Globus pallidus (tissue), 1 donor: ENCODE measurements at regions not wholly inside any gene's neighbourhood (a gene's known extent, or its start where the extent isn't known, plus 50 kb on each side); places are given as distances from the start of the nearest gene placed in this dataset.
A peak's percentile ranks its signal among the peaks of the same experiment; 100 is the strongest.
"Not testable (repeated sequence)": the region's sequence is repeated elsewhere in the genome, so short reads cannot be mapped to it uniquely, and the experiment has no call there.

ENCODE experiments used
- DNase-seq: peaks from one replicate; pipeline ENCODE4 v3.0.0-alpha.2; 2015; ENCODE audit warnings: low spot score

GRCh38 chr2:150669492-150669891, 182.0 kb upstream of the RND3 start:
- no peak for DNase-seq

DNA sequence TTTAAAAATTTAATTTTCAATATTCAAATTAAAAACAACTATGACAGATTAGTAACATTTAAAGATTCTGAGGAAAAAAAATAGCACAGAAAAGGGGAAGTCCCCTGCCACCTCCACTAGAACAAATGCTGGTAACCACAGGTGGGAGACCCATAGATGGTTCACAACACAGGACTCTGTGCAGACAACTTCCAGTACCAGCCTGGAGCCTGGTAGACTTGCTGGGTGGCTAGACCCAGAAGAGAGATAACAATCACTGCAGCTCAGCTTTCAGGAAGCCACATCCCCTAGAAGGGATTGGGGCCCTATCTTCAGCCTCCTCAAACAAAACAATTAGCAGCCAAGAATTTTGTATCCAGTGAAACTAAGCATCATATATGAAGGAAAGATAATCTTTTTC, 179.6 kb upstream of the RND3 start:
- DNase-seq, result not testable (repeated sequence)

DNA sequence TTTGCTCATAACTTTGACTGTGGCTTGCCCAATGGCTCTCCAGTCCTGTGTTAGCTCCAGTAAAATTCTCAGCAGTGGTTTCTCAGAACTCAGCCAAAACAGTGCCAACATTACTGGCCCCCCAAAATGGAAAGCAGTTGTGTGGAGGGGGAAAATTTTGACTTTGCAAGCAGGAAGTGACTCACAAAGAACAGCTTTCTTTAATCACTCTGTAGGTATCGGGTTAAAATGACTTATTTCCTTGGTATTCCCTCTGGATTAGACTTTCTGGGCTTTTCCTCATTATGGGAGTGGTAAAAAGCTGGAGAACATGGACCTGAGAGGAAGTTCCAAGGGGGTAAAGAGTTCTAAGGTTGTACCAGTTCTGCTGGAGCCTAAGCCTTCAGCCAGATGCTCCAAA, 175.7 kb upstream of the RND3 start:
- DNase-seq, result no peak

- no peak for DNase-seq
Observed at GRCh38 chr2:150656002-150656401, 168.5 kb upstream of the RND3 start.

GRCh38 chr2:150653351-150653750, 165.9 kb upstream of the RND3 start:
- no peak for DNase-seq

- no peak for DNase-seq
Observed at GRCh38 chr2:150647943-150648342, 160.5 kb upstream of the RND3 start.

GRCh38 chr2:150646746-150647145, 159.3 kb upstream of the RND3 start:
- DNase-seq, result no peak

DNA sequence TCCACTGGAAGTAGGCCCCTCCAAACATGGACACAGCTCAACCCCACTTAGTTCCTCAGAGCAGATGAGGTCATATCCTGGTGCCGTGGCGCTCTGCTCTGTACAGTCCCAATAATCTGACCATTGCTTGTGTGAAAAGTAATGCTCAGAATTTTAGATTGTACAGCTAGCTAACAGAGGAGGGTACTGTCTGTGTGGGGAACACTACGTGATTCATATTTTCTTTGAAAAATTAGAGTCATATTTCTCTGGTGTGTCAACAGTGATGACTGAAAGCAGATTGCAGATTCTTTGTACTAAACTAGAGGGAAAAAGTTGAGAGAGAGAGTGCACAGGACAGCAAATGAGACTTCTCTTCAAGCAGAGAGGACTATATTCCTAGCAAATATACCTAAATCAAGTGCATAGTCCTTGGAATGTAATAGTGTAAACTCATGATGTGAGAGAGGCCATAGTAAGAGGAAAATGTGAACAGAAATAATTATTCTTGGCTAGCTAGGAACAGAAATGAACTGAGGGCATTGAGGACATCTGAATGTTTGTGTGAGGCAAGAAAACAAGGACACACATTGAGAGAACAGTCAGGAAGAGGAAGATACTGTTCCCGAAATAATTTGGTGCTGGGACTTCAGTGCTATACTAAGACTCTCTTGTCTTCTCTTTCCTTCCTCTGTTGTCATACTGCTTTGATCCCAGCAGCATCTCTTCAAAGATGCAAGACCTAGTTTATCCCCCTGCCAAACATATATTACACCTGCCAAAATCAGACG, 157.0 kb upstream of the RND3 start:
- DNase-seq, result no peak

GRCh38 chr2:150643114-150643725, 155.8 kb upstream of the RND3 start:
- no peak for DNase-seq

GRCh38 chr2:150640039-150640438, 152.6 kb upstream of the RND3 start:
- no peak for DNase-seq

DNA sequence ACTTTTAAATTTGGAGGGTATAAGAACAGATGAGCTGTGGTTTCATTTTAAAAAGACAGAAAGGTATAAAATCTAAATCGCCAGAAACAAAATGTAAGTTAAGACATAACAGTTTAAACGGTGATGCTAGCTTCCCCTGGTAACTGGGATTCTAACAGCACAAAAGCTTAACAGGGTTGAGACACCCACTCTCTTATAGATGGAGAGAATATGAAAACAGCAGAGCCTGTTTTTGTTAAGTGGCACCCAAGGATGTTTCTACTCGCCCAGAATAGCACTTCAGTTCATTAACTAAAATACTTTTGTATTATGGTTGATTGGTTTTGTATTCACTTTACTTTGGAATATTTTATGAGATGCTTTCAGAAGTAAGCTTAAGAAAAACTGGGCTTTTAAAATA, 151.9 kb upstream of the RND3 start:
- no peak for DNase-seq

GRCh38 chr2:150631236-150631821, 143.9 kb upstream of the RND3 start:
- DNase-seq, result no peak

DNA sequence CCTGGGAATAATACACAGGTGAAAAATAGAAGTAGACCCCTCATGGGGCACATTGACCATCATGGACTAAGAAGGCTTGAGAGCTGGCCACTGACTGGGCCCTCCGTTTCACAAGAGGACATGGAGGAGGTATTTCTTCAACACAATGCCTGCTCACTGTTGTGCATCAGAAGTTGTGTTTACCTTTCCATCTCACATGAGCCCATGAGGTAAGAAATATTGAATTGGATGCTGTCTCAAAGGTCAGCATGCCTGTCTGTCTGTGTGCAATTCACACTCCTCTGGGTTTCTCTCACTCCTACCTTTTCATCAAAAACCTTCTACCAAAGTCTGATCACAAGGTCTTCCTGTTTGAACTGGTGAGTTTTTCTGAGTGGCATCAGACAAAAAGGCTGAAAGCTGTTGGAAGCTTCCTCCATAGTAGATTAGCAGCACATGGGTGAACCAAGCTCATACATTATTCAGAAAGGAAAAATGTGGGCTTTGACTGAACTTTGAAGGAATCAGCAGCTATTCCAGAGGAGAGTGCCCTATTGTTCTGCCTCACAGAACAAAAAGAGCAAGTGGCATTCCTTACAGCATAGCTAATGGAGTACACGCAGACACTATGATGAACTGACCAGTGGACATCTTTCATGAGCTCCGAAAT, 143.2 kb upstream of the RND3 start:
- peak; percentile 73 for DNase-seq

DNA sequence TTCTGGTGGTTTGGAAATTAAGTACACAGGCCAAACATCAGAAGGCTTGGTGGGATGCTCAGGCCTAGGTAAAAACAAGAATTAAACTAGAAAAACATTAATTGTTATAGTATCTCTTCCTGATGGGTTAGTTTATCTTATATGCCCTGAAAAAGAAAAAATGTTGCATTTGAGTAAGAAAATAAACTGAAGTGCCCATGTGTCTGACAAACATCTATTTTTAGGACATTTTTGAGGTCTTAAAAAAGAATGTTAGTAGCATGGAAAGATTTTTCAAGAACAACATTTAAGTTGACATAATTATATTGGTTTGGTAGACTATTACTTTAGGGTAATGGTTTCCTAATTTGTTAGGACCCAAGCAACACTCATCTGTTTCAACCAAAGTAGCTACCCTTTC, 140.1 kb upstream of the RND3 start:
- DNase-seq, result no peak

DNA sequence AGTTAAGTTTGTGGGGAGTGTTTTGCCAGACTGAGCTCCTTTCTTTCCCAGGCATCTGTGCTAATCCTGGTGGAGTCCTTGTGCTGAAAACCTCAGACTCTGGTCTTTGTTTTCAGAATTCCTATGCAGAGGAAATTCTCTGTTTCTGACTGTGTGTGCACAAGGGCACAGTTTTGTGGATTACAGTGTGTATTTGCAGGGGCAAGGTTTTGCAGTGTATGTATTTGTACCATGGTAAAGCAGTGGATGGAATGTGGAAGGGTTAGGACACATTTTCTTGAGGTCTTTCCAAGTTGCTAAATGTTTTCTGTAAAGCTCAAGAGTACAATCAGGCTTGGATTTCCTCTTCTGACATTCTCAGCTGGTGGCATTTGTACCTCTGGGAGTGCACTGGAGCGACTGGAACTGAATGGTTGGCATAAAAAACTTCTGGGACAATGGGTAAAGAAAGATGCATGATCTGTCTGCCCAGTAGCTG, 139.5 kb upstream of the RND3 start:
- no peak for DNase-seq

DNA sequence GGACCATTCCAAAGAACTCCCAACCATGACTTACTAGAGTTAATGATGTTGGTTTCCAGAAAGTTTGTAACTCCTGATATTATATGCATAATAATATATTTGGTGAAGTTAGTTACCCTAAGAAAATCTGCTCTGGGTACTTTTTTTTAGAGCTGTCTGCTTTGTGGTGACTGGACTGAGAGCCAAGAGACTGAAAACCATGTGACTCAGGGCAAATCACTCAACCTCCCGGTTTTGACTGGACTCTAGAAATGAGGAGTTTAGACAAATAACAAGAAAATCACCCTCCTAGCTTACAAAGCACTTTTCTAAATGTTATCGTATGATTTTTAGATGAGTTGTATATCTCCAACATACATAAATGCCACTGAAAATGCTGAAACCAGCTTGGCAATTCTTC, 138.3 kb upstream of the RND3 start:
- DNase-seq, result no peak

DNA sequence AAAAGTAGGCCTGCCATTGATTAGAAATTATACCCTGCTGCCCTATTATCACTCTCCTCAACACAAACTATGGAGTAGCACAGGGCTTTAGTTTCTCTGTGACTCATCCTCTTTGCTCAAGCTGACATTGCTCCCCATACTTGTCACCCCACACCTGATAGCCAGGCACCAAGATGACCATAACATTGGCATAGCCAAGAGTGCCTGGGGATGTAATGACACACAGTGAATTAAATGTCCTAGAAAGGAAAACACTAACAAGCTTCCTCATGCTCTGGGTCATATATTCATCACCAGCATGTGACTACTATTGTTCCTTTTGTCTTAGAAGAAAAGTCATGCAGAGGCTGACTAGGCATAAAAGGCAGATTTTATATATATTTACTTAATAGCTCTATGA, 137.8 kb upstream of the RND3 start:
- no peak for DNase-seq

DNA sequence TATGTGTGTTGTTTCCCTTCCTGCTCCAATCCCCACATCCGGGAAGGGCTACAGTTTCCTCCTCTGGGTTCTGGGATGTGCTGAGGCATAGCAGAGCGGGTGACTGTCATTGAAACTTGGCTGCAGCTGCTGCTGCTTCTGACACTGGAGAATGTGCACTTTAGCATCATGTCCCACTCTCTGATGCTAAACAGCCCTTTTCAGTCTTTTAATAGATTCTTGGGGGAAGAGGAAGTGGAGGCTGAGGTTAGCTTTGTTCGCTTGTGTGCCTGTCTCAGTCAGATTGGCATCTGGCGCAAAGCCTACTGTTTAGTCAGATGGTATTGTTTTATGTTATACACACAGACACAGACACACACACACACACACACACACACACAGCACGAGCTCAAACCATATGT, 136.5 kb upstream of the RND3 start:
- DNase-seq, result peak; percentile 3

DNA sequence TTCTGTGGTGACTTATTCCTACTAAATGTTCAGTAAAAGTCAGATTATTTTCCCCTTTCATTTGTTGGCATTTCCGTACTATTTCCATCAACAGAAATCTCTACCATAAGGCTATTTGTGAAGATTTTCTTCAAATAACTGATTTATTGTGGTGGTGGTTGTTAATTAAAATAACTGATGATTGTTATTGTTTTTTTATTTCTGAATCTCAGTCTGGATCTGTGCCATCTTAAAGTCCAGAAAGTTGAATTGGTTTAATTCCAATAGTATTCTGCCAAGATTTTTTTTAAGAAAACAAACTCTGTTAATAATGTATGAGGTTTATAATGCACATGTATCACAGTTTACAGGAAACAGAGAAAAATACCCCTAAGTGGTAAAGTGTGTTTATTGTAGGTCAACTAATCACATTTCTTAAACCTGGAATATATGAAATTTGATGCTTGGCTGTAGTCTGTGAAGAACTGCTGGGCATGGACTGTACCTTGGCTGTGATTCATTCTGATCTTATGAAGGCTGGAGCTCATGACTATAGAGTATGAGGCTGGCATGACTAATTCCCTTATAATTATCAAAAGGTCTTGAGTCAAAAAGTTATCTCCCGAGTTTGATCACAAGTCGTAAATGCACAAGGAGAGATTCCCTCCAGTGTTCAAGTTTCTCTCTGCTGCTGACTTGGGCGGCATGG, 134.2 kb upstream of the RND3 start:
- DNase-seq, result no peak

- no peak for DNase-seq
Observed at GRCh38 chr2:150620855-150621254, 133.4 kb upstream of the RND3 start.

DNA sequence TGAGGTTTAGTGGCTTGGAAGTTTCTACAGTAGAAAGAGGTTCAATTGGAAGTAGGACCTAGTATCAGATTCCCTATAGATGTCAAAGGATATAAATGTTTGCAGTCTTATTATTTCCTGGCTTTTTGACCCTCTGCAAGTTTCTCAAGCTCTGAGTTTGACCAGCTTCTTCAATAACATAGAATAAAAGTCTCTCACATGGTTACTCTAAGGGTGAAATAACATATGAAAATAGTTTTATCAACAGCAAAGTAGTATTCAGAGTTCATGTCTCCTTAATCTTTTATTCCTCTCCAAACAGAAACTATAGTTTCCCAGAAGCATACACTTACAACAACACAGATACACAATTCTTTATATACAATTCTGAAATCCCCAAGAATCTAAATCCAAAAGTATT, 132.9 kb upstream of the RND3 start:
- DNase-seq, result no peak

DNA sequence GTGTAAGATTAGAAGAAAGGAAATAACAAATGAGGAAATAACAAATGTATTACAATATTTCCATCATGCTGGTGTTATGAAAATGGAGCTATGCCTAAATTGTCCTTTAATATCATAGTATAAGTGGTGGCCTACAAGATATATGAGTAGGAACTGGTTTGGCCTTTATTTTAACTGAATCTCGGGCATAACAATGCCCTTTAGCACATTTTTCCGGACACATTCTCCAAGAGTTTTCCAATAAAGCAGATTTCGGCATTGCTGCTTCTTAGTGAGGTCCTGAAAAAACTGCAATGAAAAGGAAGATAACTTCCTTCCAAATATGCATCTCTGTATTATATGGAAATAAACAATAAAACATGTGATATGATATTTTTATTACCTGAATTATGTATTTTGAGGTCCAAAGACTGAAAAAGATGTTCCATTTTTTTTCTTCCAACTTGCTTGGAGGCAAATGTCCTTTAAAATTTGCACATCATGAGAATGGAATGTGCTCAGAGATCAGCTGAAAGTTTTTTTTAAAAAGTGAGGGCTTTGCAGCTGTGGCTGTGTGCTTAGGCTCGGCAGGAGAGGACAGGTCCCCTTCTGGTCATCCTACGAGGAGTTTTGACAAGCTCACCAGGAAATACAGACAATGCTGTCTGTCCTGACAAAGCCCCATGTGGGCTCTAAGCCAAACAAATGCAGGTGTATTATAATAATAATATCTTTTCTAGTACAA, 132.3 kb upstream of the RND3 start:
- DNase-seq, result no peak
